H1 (cell line): ENCODE measurements at regions not wholly inside any gene's neighbourhood (a gene's known extent, or its start where the extent isn't known, plus 50 kb on each side); places are given as distances from the start of the nearest gene placed in this dataset.
A peak's percentile ranks its signal among the peaks of the same experiment; 100 is the strongest.
"Not testable (repeated sequence)": the region's sequence is repeated elsewhere in the genome, so short reads cannot be mapped to it uniquely, and the experiment has no call there.

ENCODE experiments used
- CTCF ChIA-PET: fragments of 300-600 bp; sonication (Branson Sonifier 250); formaldehyde crosslinking; loops from one replicate; lab custom pipeline; 2021; ENCODE audit not compliant: partially characterized antibody; lab: Charles Lee
- POLR2A ChIA-PET: fragments of 300-600 bp; sonication (Branson Sonifier 250); formaldehyde crosslinking; loops from one replicate; lab custom pipeline; 2021; ENCODE audit warnings: inconsistent platforms; ENCODE audit not compliant: partially characterized antibody; lab: Charles Lee
- DNase-seq, 2 experiments: peaks; one replicate each; pipeline versions ENCODE4 v3.0.0 to v3.0.0-alpha.2; 2010 to 2022; ENCODE audit warnings: low spot score in 2 of 2, low read depth in 1 of 2, mixed read lengths in 1 of 2
- FAIRE-seq: peaks from 2 replicates; lab custom pipeline; 2011; peaks lifted over from hg19 to GRCh38; lab: Jason Lieb, UNC
- H2AFZ ChIP-seq: 2 replicates; pipeline ENCODE4 v1.8.1; 2012; ENCODE audit warnings: low read length, inconsistent platforms
- H2AK5ac ChIP-seq: 2 replicates; pipeline ENCODE4 v1.6.1; 2013; ENCODE audit warnings: low read depth, low read length
- H2BK120ac ChIP-seq: replicated peaks from 2 replicates; pipeline ENCODE3; 2013; ENCODE audit warnings: low read depth, low read length, inconsistent platforms
- H2BK12ac ChIP-seq: 2 replicates; pipeline ENCODE4 v1.6.1; 2013; ENCODE audit warnings: low read depth, low read length
- H2BK15ac ChIP-seq: 2 replicates; pipeline ENCODE4 v1.6.1; 2013; ENCODE audit warnings: low read length
- H2BK20ac ChIP-seq: 2 replicates; pipeline ENCODE4 v1.6.1; 2013; ENCODE audit warnings: low read length
- H2BK5ac ChIP-seq: 2 replicates; pipeline ENCODE4 v1.6.1; 2013; ENCODE audit warnings: low read depth, low read length
- H3K14ac ChIP-seq: 2 replicates; pipeline ENCODE4 v1.6.1; 2013; ENCODE audit warnings: inconsistent platforms; ENCODE audit not compliant: insufficient read length
- H3K18ac ChIP-seq: 2 replicates; pipeline ENCODE4 v1.6.1; 2013; ENCODE audit warnings: low read length; ENCODE audit errors: extremely low read depth
- H3K23ac ChIP-seq: 2 replicates; pipeline ENCODE4 v1.6.1; 2013; ENCODE audit warnings: inconsistent platforms; ENCODE audit not compliant: insufficient read length
- H3K23me2 ChIP-seq: 2 replicates; pipeline ENCODE4 v1.6.1; 2013; ENCODE audit warnings: low read depth, low read length
- H3K27ac ChIP-seq: 2 replicates; pipeline ENCODE4 v1.6.1; 2011; ENCODE audit warnings: low read depth, low read length, inconsistent platforms
- H3K27me3 ChIP-seq, 4 experiments: replicated peaks in 1 of 4; 1 replicate in 1 of 4; 2 replicates in 3 of 4; pipeline versions ENCODE4 v1.6.1 to v1.8.1; 2011 to 2013; ENCODE audit warnings: low read length in 3 of 4, mild to moderate bottlenecking in 3 of 4, inconsistent platforms in 2 of 4, mixed read lengths in 2 of 4, moderate library complexity in 1 of 4; ENCODE audit not compliant: control insufficient read depth in 3 of 4, insufficient read depth in 3 of 4; ENCODE audit errors: extremely low read depth in 1 of 4
- H3K36me3 ChIP-seq, 4 experiments: 2 replicates each; pipeline versions ENCODE4 v1.6.1 to v1.8.1; 2011 to 2013; ENCODE audit warnings: mild to moderate bottlenecking in 4 of 4, low read length in 3 of 4, moderate library complexity in 2 of 4, control low read depth in 1 of 4, inconsistent platforms in 1 of 4; ENCODE audit not compliant: insufficient read depth in 4 of 4, control insufficient read depth in 2 of 4
- H3K4ac ChIP-seq: replicated peaks from 2 replicates; pipeline ENCODE3; 2013; ENCODE audit warnings: low read length, low read depth, mixed read lengths, inconsistent platforms; ENCODE audit not compliant: insufficient read length
- H3K4me1 ChIP-seq, 4 experiments: replicated peaks in 1 of 4; 1 replicate in 1 of 4; 2 replicates in 3 of 4; pipeline versions ENCODE4 v1.6.1 to v1.8.1; 2011 to 2013; ENCODE audit warnings: low read length in 3 of 4, inconsistent platforms in 2 of 4, mixed read lengths in 1 of 4; ENCODE audit not compliant: insufficient read depth in 4 of 4, control insufficient read depth in 3 of 4
- H3K4me2 ChIP-seq, 2 experiments: 2 replicates each; pipeline versions ENCODE4 v1.6.1 to v1.8.1; 2011 to 2013; ENCODE audit warnings: low read depth in 2 of 2, low read length in 2 of 2, control low read depth in 1 of 2, inconsistent platforms in 1 of 2, mild to moderate bottlenecking in 1 of 2; ENCODE audit not compliant: insufficient read depth in 1 of 2
- H3K4me3 ChIP-seq, 4 experiments: fragments of 200-600, 300-600 bp in 1 of 4; sonication (generic), shearing (Covaris generic), sonication (Bioruptor Twin) in 1 of 4; 2 replicates each; pipeline versions ENCODE4 v1.5.1 to v1.8.1; 2011 to 2016; ENCODE audit warnings: low read length in 4 of 4, low read depth in 3 of 4, control low read depth in 2 of 4, inconsistent platforms in 2 of 4, mild to moderate bottlenecking in 2 of 4, mixed read lengths in 1 of 4, moderate library complexity in 1 of 4; ENCODE audit not compliant: insufficient read depth in 2 of 4; ENCODE audit errors: extremely low read depth in 1 of 4
- H3K56ac ChIP-seq: replicated peaks from 2 replicates; pipeline ENCODE3; 2013; ENCODE audit warnings: low read depth, mild to moderate bottlenecking, mixed read lengths, low read length, inconsistent platforms; ENCODE audit not compliant: insufficient read length
- H3K79me1 ChIP-seq: 2 replicates; pipeline ENCODE4 v1.6.1; 2013; ENCODE audit warnings: low read depth, low read length, control low read depth
- H3K79me2 ChIP-seq, 2 experiments: 2 replicates each; pipeline versions ENCODE4 v1.6.1 to v1.8.1; 2012 to 2013; ENCODE audit warnings: low read length in 2 of 2, mild to moderate bottlenecking in 2 of 2, inconsistent platforms in 1 of 2; ENCODE audit not compliant: insufficient read depth in 2 of 2, control insufficient read depth in 1 of 2
- H3K9ac ChIP-seq, 4 experiments: replicated peaks in 1 of 4; 1 replicate in 1 of 4; 2 replicates in 3 of 4; pipeline versions ENCODE4 v1.6.1 to v1.8.1; 2011 to 2013; ENCODE audit warnings: low read depth in 3 of 4, low read length in 3 of 4, control low read depth in 2 of 4, mild to moderate bottlenecking in 2 of 4, moderate library complexity in 2 of 4, inconsistent platforms in 1 of 4; ENCODE audit errors: extremely low read depth in 1 of 4
- H3K9me3 ChIP-seq, 2 experiments: 2 replicates each; pipeline versions ENCODE4 v1.6.1 to v1.8.1; 2012 to 2013; ENCODE audit warnings: mild to moderate bottlenecking in 2 of 2, moderate library complexity in 2 of 2, control low read depth in 1 of 2, inconsistent platforms in 1 of 2, low read depth in 1 of 2, low read length in 1 of 2, mixed read lengths in 1 of 2; ENCODE audit not compliant: insufficient read depth in 2 of 2
- H4K20me1 ChIP-seq, 2 experiments: replicated peaks in 1 of 2; 2 replicates each; pipeline versions ENCODE3 to v1.8.1; 2011 to 2013; ENCODE audit warnings: inconsistent platforms in 2 of 2, low read length in 2 of 2, mild to moderate bottlenecking in 1 of 2; ENCODE audit not compliant: insufficient read depth in 2 of 2, control insufficient read depth in 1 of 2
- H4K5ac ChIP-seq: 2 replicates; pipeline ENCODE4 v1.6.1; 2013; ENCODE audit warnings: low read length, low read depth, mixed read lengths, inconsistent platforms; ENCODE audit not compliant: insufficient read length
- H4K8ac ChIP-seq: 2 replicates; pipeline ENCODE4 v1.8.0; 2013; ENCODE audit warnings: mild to moderate bottlenecking, moderate library complexity, low read length, inconsistent platforms; ENCODE audit not compliant: insufficient read depth; ENCODE audit errors: extremely low read depth
- H4K91ac ChIP-seq: replicated peaks from 2 replicates; pipeline ENCODE3; 2013; ENCODE audit warnings: low read length, mixed read lengths, inconsistent platforms; ENCODE audit not compliant: insufficient read length
- E2F6 ChIP-seq: IDR thresholded peaks from 2 replicates; pipeline ENCODE4 v1.6.1; 2012; ENCODE audit warnings: inconsistent platforms
- KDM4A ChIP-seq: IDR thresholded peaks from one replicate; pipeline ENCODE4 v1.7.1; 2012; ENCODE audit warnings: low read depth, mild to moderate bottlenecking, moderate library complexity, low read length, inconsistent platforms; ENCODE audit not compliant: severe bottlenecking
- TBP ChIP-seq: IDR thresholded peaks from 2 replicates; pipeline ENCODE4 v1.6.1; 2011; ENCODE audit warnings: low read depth, low read length, improper control_type of control experiment
- WGBS, 2 experiments: shearing (Covaris generic) in 1 of 2; methylation state at CpG; one replicate each; pipeline versions ENCODE4 v1.1.6 to v1.1.7; 2013 to 2015; ENCODE audit warnings: low lambda C conversion rate in 2 of 2, mixed read lengths in 2 of 2, inconsistent platforms in 1 of 2, low coverage in 1 of 2, missing lambda C conversion rate in 1 of 2; ENCODE audit not compliant: insufficient replicate concordance in 2 of 2, insufficient coverage in 1 of 2, insufficient read length in 1 of 2; ENCODE audit errors: extremely low coverage in 1 of 2, missing lambda C conversion rate in 1 of 2; 5-methylcytosine and 5-hydroxymethylcytosine counted together

GRCh38 chr6:26749126-26749758 is 89.7 kb upstream of the ZNF322 start:
- H2BK20ac ChIP-seq, H3K9ac ChIP-seq, H3K79me1 ChIP-seq, H4K91ac ChIP-seq, H2BK5ac ChIP-seq, POLR2A ChIA-PET, H3K18ac ChIP-seq, H4K20me1 ChIP-seq, H2BK15ac ChIP-seq, H3K23ac ChIP-seq, H2BK120ac ChIP-seq, H3K9me3 ChIP-seq, H3K23me2 ChIP-seq, H3K27ac ChIP-seq, CTCF ChIA-PET, H2BK12ac ChIP-seq, H2AK5ac ChIP-seq, H4K8ac ChIP-seq, H3K56ac ChIP-seq, FAIRE-seq, H3K14ac ChIP-seq, H3K4ac ChIP-seq, H3K4me1 ChIP-seq, H3K79me2 ChIP-seq, H3K36me3 ChIP-seq, H4K5ac ChIP-seq: not testable (repeated sequence)
- peak in 1 of 2 experiments; percentile 64 for DNase-seq
- WGBS, 2 experiments: 4% methylated on average over 20 of the region's 25 CpGs; no CpG with 5 or more reads in 1 of the 2 experiments
- Histone ChIP-seq H3K27me3 (peaks cover 4 to 16% (median 9%) of the 10 kb centered on the region in 4 experiments), H2AFZ (peak overlapping the region; percentile 87), H3K4me2 (peak overlapping the region; percentile 67 to 71), H3K4me3 (peak overlapping the region; percentile 40 to 64 (median 48); a peak in 7 of 8 replicates)
- TF ChIP-seq E2F6 (peak; percentile 38; the same call in 1 of the 2 replicates), TBP (peak; percentile 95), KDM4A (peak; percentile 43)
